Lung (tissue), 11 donors: ENCODE measurements at regions not wholly inside any gene's neighbourhood (a gene's known extent, or its start where the extent isn't known, plus 50 kb on each side); places are given as distances from the start of the nearest gene placed in this dataset.

ENCODE experiments used
- ATAC-seq: fragments of 200-7000 bp; cut with Tn5 transposase; one replicate; pipeline ENCODE4 v1.9.1; 2020; ENCODE audit warnings: moderate number of reproducible peaks; ENCODE audit not compliant: insufficient read depth, low FRiP score
- DNase-seq, 3 donors: peaks; one replicate each; pipeline ENCODE4 v3.0.0-alpha.2; 2013 to 2017
- H3K27ac ChIP-seq, 2 donors: one replicate each; pipeline ENCODE4 v1.5.1; 2013; ENCODE audit warnings: mild to moderate bottlenecking in 2 of 2, moderate library complexity in 2 of 2, control low read depth in 1 of 2, inconsistent platforms in 1 of 2, low read depth in 1 of 2, low read length in 1 of 2
- H3K27me3 ChIP-seq, 3 donors: one replicate each; pipeline ENCODE4 v1.5.1; 2013; ENCODE audit warnings: low read length in 2 of 3; ENCODE audit not compliant: control insufficient read depth in 3 of 3, insufficient read depth in 3 of 3
- H3K36me3 ChIP-seq, 4 donors: one replicate each; pipeline ENCODE4 v1.5.1; 2013; ENCODE audit warnings: low read length in 4 of 4, mild to moderate bottlenecking in 1 of 4, moderate library complexity in 1 of 4; ENCODE audit not compliant: control insufficient read depth in 4 of 4, insufficient read depth in 4 of 4
- H3K4me1 ChIP-seq, 5 donors: one replicate each; pipeline ENCODE4 v1.5.1; 2013; ENCODE audit warnings: low read length in 5 of 5, mild to moderate bottlenecking in 2 of 5, moderate library complexity in 1 of 5; ENCODE audit not compliant: control insufficient read depth in 5 of 5, insufficient read depth in 5 of 5
- H3K4me3 ChIP-seq: one replicate; pipeline ENCODE4 v1.5.1; 2013; ENCODE audit warnings: mild to moderate bottlenecking, control low read depth, moderate library complexity
- H3K9ac ChIP-seq, 2 donors: one replicate each; pipeline ENCODE4 v1.5.1; 2013; ENCODE audit warnings: low read length in 2 of 2, control low read depth in 1 of 2; ENCODE audit not compliant: insufficient read depth in 1 of 2
- H3K9me3 ChIP-seq, 4 donors: one replicate each; pipeline ENCODE4 v1.5.1; 2013; ENCODE audit warnings: low read length in 3 of 4, mild to moderate bottlenecking in 1 of 4, moderate library complexity in 1 of 4; ENCODE audit not compliant: control insufficient read depth in 4 of 4, insufficient read depth in 3 of 4
- CTCF ChIP-seq: IDR thresholded peaks from 2 replicates; pipeline ENCODE4 v1.5.1; 2012; ENCODE audit warnings: mild to moderate bottlenecking; ENCODE audit errors: control extremely low read depth, extremely low read depth
- WGBS, 2 donors: extraction: QIAGEN DNeasy Blood & Tissue Kit; methylation state at CpG; one replicate each; pipeline ENCODE4 v1.1.7; 2013; 5-methylcytosine and 5-hydroxymethylcytosine counted together
- donor health status: control.
- donor health status: control.
- donor health status: Bipolar disorder and iron deficiency.
- donor health status: healthy.
- donor health status: DM: yes; HTN: yes; CAD: no.

- ATAC-seq (no peak), DNase-seq (no peak)
- Histone ChIP-seq H3K9me3 (no peaks in the 10 kb centered on the region), H3K9ac (no peak overlapping the region), H3K36me3 (peaks cover 0 to 6% (median 0%) of the 10 kb centered on the region in 4 donors), H3K4me3 (no peak overlapping the region), H3K27ac (no peak overlapping the region), H3K4me1 (peaks cover 0 to 16% (median 0%) of the 10 kb centered on the region in 5 donors), H3K27me3 (no peaks in the 10 kb centered on the region)
- TF ChIP-seq CTCF = no peak
- WGBS, 2 donors = 91 to 94% methylated on average over 7 of the region's 7 CpGs
Observed at GRCh38 chr5:168207450-168208029, 83.9 kb upstream of the WWC1 start.

GRCh38 chr5:168209244-168209995, 82.0 kb upstream of the WWC1 start:
- H3K9me3 ChIP-seq = no peaks in the 10 kb centered on the region
- TF ChIP-seq CTCF = no peak
- H3K4me3 ChIP-seq = no peak overlapping the region
- DNase-seq = no peak
- H3K27ac ChIP-seq = peak overlapping the region in 1 of 2 donors; percentile 24
- no peak overlapping the region for H3K9ac ChIP-seq
- no peak for ATAC-seq
- H3K27me3 ChIP-seq = no peaks in the 10 kb centered on the region
- peaks cover 0 to 4% (median 0%) of the 10 kb centered on the region in 4 donors for H3K36me3 ChIP-seq
- WGBS, 2 donors = 68 to 85% methylated on average over 1 of the region's 1 CpG
- peaks cover 0 to 16% (median 0%) of the 10 kb centered on the region in 5 donors for H3K4me1 ChIP-seq

GRCh38 chr5:168209997-168210396, 81.4 kb upstream of the WWC1 start:
- DNase-seq (no peak), ATAC-seq (no peak)
- Histone ChIP-seq H3K9ac (no peak overlapping the region), H3K4me3 (no peak overlapping the region), H3K9me3 (no peaks in the 10 kb centered on the region), H3K36me3 (peaks cover 0 to 4% (median 0%) of the 10 kb centered on the region in 4 donors), H3K27me3 (no peaks in the 10 kb centered on the region), H3K4me1 (peaks cover 0 to 16% (median 0%) of the 10 kb centered on the region in 5 donors), H3K27ac (no peak overlapping the region)
- whole genome bisulfite sequencing, 2 donors = 80 to 85% methylated on average over 3 of the region's 3 CpGs
- TF ChIP-seq CTCF = no peak
